Endodermal cell (in vitro differentiated cells): ENCODE measurements at regions not wholly inside any gene's neighbourhood (a gene's known extent, or its start where the extent isn't known, plus 50 kb on each side); places are given as distances from the start of the nearest gene placed in this dataset.

ENCODE experiments used
- DNase-seq: peaks from one replicate; pipeline ENCODE4 v3.0.0-alpha.2; 2017
- H3K27ac ChIP-seq: 2 replicates; pipeline ENCODE4 v1.5.1; 2013; ENCODE audit warnings: mild to moderate bottlenecking, low read depth, low read length, moderate library complexity
- H3K27me3 ChIP-seq: 2 replicates; pipeline ENCODE4 v1.6.1; 2013; ENCODE audit warnings: mild to moderate bottlenecking, low read length, moderate library complexity; ENCODE audit not compliant: insufficient read depth, control insufficient read depth, poor library complexity, severe bottlenecking
- H3K36me3 ChIP-seq: 2 replicates; pipeline ENCODE4 v1.7.0; 2013; ENCODE audit warnings: mild to moderate bottlenecking, low read length, moderate library complexity; ENCODE audit not compliant: control insufficient read depth, insufficient read depth
- H3K4me1 ChIP-seq: one replicate; pipeline ENCODE4 v1.7.0; 2013; ENCODE audit warnings: low read length; ENCODE audit not compliant: control insufficient read depth, insufficient read depth
- H3K4me3 ChIP-seq: 2 replicates; pipeline ENCODE4 v1.5.1; 2013; ENCODE audit warnings: mild to moderate bottlenecking, low read length, moderate library complexity
- H3K9ac ChIP-seq: 2 replicates; pipeline ENCODE4 v1.6.1; 2013; ENCODE audit warnings: mild to moderate bottlenecking, low read length, moderate library complexity; ENCODE audit not compliant: poor library complexity, severe bottlenecking; ENCODE audit errors: extremely low read depth
- H3K9me3 ChIP-seq: 2 replicates; pipeline ENCODE4 v1.6.1; 2013; ENCODE audit warnings: mild to moderate bottlenecking, low read length, moderate library complexity; ENCODE audit not compliant: control insufficient read depth
- H3K27ac Mint-ChIP-seq: 2 replicates; pipeline ENCODE4 v1.8.0; 2020; ENCODE audit warnings: mixed read lengths
- H3K27me3 Mint-ChIP-seq: 2 replicates; pipeline ENCODE4 v1.8.0; 2021; ENCODE audit warnings: mild to moderate bottlenecking, mixed read lengths; ENCODE audit not compliant: insufficient read depth
- H3K36me3 Mint-ChIP-seq: 2 replicates; pipeline ENCODE4 v1.8.0; 2020; ENCODE audit warnings: low read depth, mixed read lengths
- H3K4me1 Mint-ChIP-seq: 2 replicates; pipeline ENCODE4 v1.8.0; 2020; ENCODE audit warnings: mixed read lengths
- H3K4me3 Mint-ChIP-seq: 2 replicates; pipeline ENCODE4 v1.8.0; 2020; ENCODE audit warnings: mild to moderate bottlenecking, moderate library complexity, mixed read lengths
- H3K9me3 Mint-ChIP-seq: 2 replicates; pipeline ENCODE4 v1.8.0; 2020; ENCODE audit warnings: mild to moderate bottlenecking, mixed read lengths
- WGBS, 2 experiments: methylation state at CpG; one replicate each; pipeline versions ENCODE4 v1.1.5 to v1.1.7; 2013; ENCODE audit warnings: missing lambda C conversion rate in 2 of 2, mixed read lengths in 1 of 2; ENCODE audit not compliant: insufficient coverage in 1 of 2, insufficient read length in 1 of 2; 5-methylcytosine and 5-hydroxymethylcytosine counted together
- TF ChIP-seq, protein P1 (sequence below): fragments of 200-600 bp; sonication (generic); conservative IDR thresholded peaks from 2 replicates; pipeline ENCODE4 v1.5.0; 2021; ENCODE audit warnings: antibody characterized with exemption, mild to moderate bottlenecking

DNA sequence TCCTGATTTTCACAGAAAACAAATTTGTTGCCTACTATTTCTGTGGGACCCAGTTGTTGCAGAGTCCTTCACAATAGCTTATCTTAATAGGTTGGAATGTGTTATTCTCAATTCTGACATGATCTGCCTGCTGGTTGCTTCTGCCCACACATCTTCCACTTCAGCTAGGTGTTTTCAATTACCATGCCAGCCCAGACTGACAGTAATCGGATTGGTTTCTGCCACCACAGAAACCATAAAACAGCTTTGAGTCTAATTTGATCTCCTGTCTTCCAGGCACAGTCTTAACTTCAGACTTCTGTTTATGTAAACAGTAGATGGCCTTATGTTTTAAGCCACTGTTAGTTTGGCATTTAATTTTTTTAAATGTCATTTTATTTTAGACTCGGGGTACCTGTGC, 248.2 kb upstream of the RBMS1 start:
- no peak overlapping the region for H3K4me3 Mint-ChIP-seq
- H3K4me1 Mint-ChIP-seq: no peaks in the 10 kb centered on the region
- WGBS, 2 experiments: 85% methylated on average over 2 of the region's 2 CpGs; no CpG with 5 or more reads in 1 of the 2 experiments

DNA sequence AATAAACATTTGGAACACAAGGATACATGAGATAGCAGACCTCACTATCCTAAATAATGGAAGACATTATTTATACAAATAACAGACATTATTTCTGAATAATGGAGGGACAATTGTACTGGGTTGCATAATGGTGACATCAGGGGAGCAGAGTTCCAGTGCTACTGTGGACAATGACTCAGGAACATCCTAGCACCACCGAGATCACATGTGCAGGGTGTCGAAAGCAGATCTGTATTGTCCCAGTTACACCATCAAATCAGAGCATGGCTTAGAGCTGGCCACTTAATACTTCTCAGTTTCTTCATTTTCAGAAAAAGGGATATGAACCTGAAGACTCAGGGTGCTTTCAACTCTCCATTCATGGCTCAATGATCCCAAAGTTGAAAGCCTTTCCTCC, 249.1 kb upstream of the RBMS1 start:
- no peaks in the 10 kb centered on the region for H3K36me3 ChIP-seq
- H3K27ac ChIP-seq: no peak overlapping the region
- 90% methylated on average over 2 of the region's 2 CpGs; no CpG with 5 or more reads in 1 of the 2 experiments for WGBS, 2 experiments
- H3K4me1 ChIP-seq: no peaks in the 10 kb centered on the region
- no peak overlapping the region for H3K4me3 Mint-ChIP-seq
- no peak overlapping the region for H3K27ac Mint-ChIP-seq
- H3K27me3 ChIP-seq: no peaks in the 10 kb centered on the region
- H3K4me1 Mint-ChIP-seq: no peaks in the 10 kb centered on the region
- no peak for DNase-seq
- H3K9me3 Mint-ChIP-seq: no peaks in the 10 kb centered on the region
- H3K36me3 Mint-ChIP-seq: no peaks in the 10 kb centered on the region
- TF ChIP-seq, protein P1, sequence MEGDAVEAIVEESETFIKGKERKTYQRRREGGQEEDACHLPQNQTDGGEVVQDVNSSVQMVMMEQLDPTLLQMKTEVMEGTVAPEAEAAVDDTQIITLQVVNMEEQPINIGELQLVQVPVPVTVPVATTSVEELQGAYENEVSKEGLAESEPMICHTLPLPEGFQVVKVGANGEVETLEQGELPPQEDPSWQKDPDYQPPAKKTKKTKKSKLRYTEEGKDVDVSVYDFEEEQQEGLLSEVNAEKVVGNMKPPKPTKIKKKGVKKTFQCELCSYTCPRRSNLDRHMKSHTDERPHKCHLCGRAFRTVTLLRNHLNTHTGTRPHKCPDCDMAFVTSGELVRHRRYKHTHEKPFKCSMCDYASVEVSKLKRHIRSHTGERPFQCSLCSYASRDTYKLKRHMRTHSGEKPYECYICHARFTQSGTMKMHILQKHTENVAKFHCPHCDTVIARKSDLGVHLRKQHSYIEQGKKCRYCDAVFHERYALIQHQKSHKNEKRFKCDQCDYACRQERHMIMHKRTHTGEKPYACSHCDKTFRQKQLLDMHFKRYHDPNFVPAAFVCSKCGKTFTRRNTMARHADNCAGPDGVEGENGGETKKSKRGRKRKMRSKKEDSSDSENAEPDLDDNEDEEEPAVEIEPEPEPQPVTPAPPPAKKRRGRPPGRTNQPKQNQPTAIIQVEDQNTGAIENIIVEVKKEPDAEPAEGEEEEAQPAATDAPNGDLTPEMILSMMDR: no peak
- H3K9me3 ChIP-seq: no peaks in the 10 kb centered on the region
- no peak overlapping the region for H3K4me3 ChIP-seq
- H3K9ac ChIP-seq: no peak overlapping the region
- H3K27me3 Mint-ChIP-seq: no peaks in the 10 kb centered on the region

More for the DNA sequence above, 248.2 kb upstream of the RBMS1 start:
- H3K36me3 ChIP-seq: no peaks in the 10 kb centered on the region
- no peaks in the 10 kb centered on the region for H3K9me3 Mint-ChIP-seq
- TF ChIP-seq, protein P1: no peak
- H3K27ac ChIP-seq: no peak overlapping the region
- H3K9ac ChIP-seq: no peak overlapping the region
- no peak for DNase-seq
- H3K27me3 ChIP-seq: no peaks in the 10 kb centered on the region
- no peak overlapping the region for H3K4me3 ChIP-seq
- no peaks in the 10 kb centered on the region for H3K36me3 Mint-ChIP-seq
- no peak overlapping the region for H3K27ac Mint-ChIP-seq
- no peaks in the 10 kb centered on the region for H3K4me1 ChIP-seq
- no peaks in the 10 kb centered on the region for H3K27me3 Mint-ChIP-seq
- H3K9me3 ChIP-seq: no peaks in the 10 kb centered on the region

DNA sequence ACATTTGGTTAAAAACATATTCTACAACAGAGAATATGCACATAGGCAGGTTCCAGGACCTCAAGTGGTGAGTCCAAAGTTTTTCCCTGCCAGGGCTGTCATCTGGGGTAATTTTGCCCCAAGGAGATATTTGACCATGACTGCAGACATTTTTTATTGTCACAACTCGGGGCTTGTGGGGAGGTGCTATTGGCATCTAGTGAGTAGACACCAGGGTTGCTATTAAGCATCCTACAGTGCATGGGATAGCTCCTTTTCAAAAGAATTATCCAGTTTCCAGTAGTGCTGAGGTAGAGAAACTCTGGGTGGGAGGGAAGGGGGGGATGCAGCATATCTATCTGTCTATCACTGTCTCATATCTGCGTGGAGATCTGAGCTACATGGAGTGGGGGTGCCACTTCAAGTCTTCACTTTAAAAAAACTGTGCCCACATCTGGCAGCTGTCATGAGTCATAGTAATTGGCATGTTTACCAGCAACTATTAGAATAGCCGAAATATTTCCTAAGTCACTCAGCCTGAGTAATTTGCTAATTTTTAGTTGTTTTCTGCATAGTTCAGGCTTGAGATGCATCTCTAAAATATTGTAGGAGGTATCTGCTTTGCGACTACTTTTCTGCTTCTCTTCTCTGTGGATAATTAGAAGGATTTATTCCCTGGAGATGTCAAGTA, 254.0 kb upstream of the RBMS1 start:
- no peaks in the 10 kb centered on the region for H3K27me3 Mint-ChIP-seq
- 75 to 92% methylated on average over 1 to 4 of the region's 4 CpGs for WGBS, 2 experiments
- H3K27ac Mint-ChIP-seq: no peak overlapping the region
- Histone ChIP-seq H3K27ac (no peak overlapping the region), H3K4me1 (no peaks in the 10 kb centered on the region), H3K9me3 (no peaks in the 10 kb centered on the region), H3K27me3 (no peaks in the 10 kb centered on the region), H3K9ac (no peak overlapping the region), H3K4me3 (no peak overlapping the region), H3K36me3 (no peaks in the 10 kb centered on the region)
- no peaks in the 10 kb centered on the region for H3K9me3 Mint-ChIP-seq
- peaks cover 3% of the 10 kb centered on the region for H3K4me1 Mint-ChIP-seq
- TF ChIP-seq, protein P1: no peak
- no peak overlapping the region for H3K4me3 Mint-ChIP-seq
- DNase-seq: no peak
- H3K36me3 Mint-ChIP-seq: no peaks in the 10 kb centered on the region
